ENCODE measurements at regions not wholly inside any gene's neighbourhood (a gene's known extent, or its start where the extent isn't known, plus 50 kb on each side); places are given as distances from the start of the nearest gene placed in this dataset.

- H3K4me3 ChIP-seq (ENCODE audit: insufficient read length, low read depth) = no peak overlapping the region
- no peak overlapping the region for H3K9ac ChIP-seq (ENCODE audit: insufficient read length, low read depth)
- H3K27me3 ChIP-seq (ENCODE audit: insufficient read depth, insufficient read length) = no peaks in the 10 kb centered on the region
- H3K9me3 ChIP-seq (ENCODE audit: insufficient read depth, low read length) = no peaks in the 10 kb centered on the region
- H3K4me1 ChIP-seq (ENCODE audit: insufficient read depth, insufficient read length) = no peaks in the 10 kb centered on the region
- TF ChIP-seq SUZ12 (IDR thresholded peaks at IDR 0.05; ENCODE audit: extremely low read depth, insufficient read depth, insufficient read length) = no peak
- TF ChIP-seq YY1 (IDR thresholded peaks at IDR 0.05; ENCODE audit: insufficient read depth, insufficient read length) = no peak
- TF ChIP-seq ZNF274 (IDR thresholded peaks at IDR 0.05; ENCODE audit: low read depth, low read length) = no peak
- no peak for DNase-seq (ENCODE audit: low read depth, low spot score)
- no peaks in the 10 kb centered on the region for H3K36me3 ChIP-seq (ENCODE audit: insufficient read depth, insufficient read length, low read length)
Measured at GRCh38 chr5:26482076-26482809, 556.1 kb downstream of the CDH9 start.

DNA sequence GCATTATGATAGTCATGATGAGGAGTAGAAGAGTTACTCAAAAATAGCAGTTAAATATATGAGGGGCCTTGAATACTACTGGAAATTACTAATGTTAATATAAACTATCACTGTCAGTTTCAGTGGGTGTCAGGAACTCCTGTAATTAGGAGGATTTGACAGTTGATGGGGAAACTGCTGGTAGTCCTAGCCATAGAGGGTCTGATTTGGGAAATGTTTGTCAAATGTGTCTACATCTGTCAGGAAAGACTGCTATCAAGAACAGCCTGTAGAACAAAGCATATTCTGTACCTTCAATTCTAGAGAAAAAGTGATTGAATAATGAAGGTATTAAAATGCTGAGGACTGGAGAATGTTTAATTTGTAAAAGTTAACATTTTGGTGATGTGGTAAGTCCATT, 567.9 kb downstream of the CDH9 start:
- H3K9me3 ChIP-seq (ENCODE audit: insufficient read depth, low read length) = no peaks in the 10 kb centered on the region
- H3K9ac ChIP-seq (ENCODE audit: insufficient read length, low read depth) = no peak overlapping the region
- no peaks in the 10 kb centered on the region for H3K36me3 ChIP-seq (ENCODE audit: insufficient read depth, insufficient read length, low read length)
- no peaks in the 10 kb centered on the region for H3K4me1 ChIP-seq (ENCODE audit: insufficient read depth, insufficient read length)
- no peak overlapping the region for H3K4me3 ChIP-seq (ENCODE audit: insufficient read length, low read depth)
- no peaks in the 10 kb centered on the region for H3K27me3 ChIP-seq (ENCODE audit: insufficient read depth, insufficient read length)
- no peak for TF ChIP-seq YY1 (IDR thresholded peaks at IDR 0.05; ENCODE audit: insufficient read depth, insufficient read length)
- TF ChIP-seq ZNF274 (IDR thresholded peaks at IDR 0.05; ENCODE audit: low read depth, low read length) = no peak
- no peak for TF ChIP-seq SUZ12 (IDR thresholded peaks at IDR 0.05; ENCODE audit: extremely low read depth, insufficient read depth, insufficient read length)
- no peak for DNase-seq (ENCODE audit: low read depth, low spot score)

GRCh38 chr5:26439121-26439520, 599.3 kb downstream of the CDH9 start:
- no peak overlapping the region for H3K4me3 ChIP-seq (ENCODE audit: insufficient read length, low read depth)
- no peak for TF ChIP-seq SUZ12 (IDR thresholded peaks at IDR 0.05; ENCODE audit: extremely low read depth, insufficient read depth, insufficient read length)
- DNase-seq (ENCODE audit: low read depth, low spot score) = no peak
- H3K4me1 ChIP-seq (ENCODE audit: insufficient read depth, insufficient read length) = no peaks in the 10 kb centered on the region
- H3K36me3 ChIP-seq (ENCODE audit: insufficient read depth, insufficient read length, low read length) = no peaks in the 10 kb centered on the region
- H3K9me3 ChIP-seq (ENCODE audit: insufficient read depth, low read length) = no peaks in the 10 kb centered on the region
- H3K27me3 ChIP-seq (ENCODE audit: insufficient read depth, insufficient read length) = no peaks in the 10 kb centered on the region
- no peak overlapping the region for H3K9ac ChIP-seq (ENCODE audit: insufficient read length, low read depth)

- Histone ChIP-seq H3K4me1 (ENCODE audit: insufficient read depth, insufficient read length) (no peaks in the 10 kb centered on the region), H3K36me3 (ENCODE audit: insufficient read depth, insufficient read length, low read length) (no peaks in the 10 kb centered on the region), H3K4me3 (ENCODE audit: insufficient read length, low read depth) (no peak overlapping the region), H3K9me3 (ENCODE audit: insufficient read depth, low read length) (no peaks in the 10 kb centered on the region), H3K9ac (ENCODE audit: insufficient read length, low read depth) (no peak overlapping the region), H3K27me3 (ENCODE audit: insufficient read depth, insufficient read length) (no peaks in the 10 kb centered on the region)
- TF ChIP-seq YY1 (IDR thresholded peaks at IDR 0.05; ENCODE audit: insufficient read depth, insufficient read length) = no peak
- TF ChIP-seq SUZ12 (IDR thresholded peaks at IDR 0.05; ENCODE audit: extremely low read depth, insufficient read depth, insufficient read length) = no peak
- no peak for TF ChIP-seq ZNF274 (IDR thresholded peaks at IDR 0.05; ENCODE audit: low read depth, low read length)
- DNase-seq (ENCODE audit: low read depth, low spot score) = no peak
Measured at GRCh38 chr5:26434688-26435087, 603.7 kb downstream of the CDH9 start.

DNA sequence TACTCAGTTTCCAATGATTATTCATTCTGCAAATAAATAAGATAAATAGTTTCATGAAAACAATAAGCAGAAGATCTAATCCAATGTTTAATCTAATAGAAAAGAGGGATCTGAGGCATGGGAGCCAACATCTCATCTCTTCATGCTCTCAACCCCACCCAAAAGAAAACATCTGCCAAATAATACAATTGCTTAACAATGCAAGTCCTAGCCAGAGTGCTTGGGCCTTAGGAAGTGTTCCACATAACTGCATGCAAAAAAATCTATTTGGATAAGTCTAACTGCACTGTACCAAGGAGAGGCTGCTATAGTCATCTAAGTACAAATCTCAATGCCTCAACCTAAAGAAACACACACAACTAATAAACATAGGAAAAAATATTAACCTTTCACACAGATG, 606.0 kb downstream of the CDH9 start:
- DNase-seq (ENCODE audit: low read depth, low spot score) = no peak
- Histone ChIP-seq H3K4me1 (ENCODE audit: insufficient read depth, insufficient read length) (no peaks in the 10 kb centered on the region), H3K4me3 (ENCODE audit: insufficient read length, low read depth) (no peak overlapping the region), H3K9ac (ENCODE audit: insufficient read length, low read depth) (no peak overlapping the region), H3K36me3 (ENCODE audit: insufficient read depth, insufficient read length, low read length) (no peaks in the 10 kb centered on the region), H3K27me3 (ENCODE audit: insufficient read depth, insufficient read length) (no peaks in the 10 kb centered on the region), H3K9me3 (ENCODE audit: insufficient read depth, low read length) (no peaks in the 10 kb centered on the region)
- TF ChIP-seq YY1 (IDR thresholded peaks at IDR 0.05; ENCODE audit: insufficient read depth, insufficient read length) = no peak

DNA sequence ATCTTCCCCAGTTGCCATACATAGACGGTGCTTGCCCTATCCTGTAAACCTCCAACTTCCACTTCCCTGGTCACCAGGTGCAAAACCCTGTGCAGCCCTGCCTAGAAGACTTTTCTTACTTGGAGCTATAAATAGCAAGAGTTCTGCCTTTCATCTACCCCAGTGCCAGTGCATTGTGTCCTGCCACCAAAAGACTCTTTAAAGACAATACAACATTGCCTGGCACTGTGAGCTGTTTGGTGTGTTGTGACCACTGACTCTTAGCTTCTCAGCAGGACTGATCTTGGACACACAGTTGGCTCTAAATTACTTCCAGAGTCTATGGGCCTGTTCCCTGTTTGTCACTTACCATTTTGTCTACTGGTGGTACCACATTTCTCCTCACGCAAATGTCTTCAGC, 608.1 kb downstream of the CDH9 start:
- TF ChIP-seq SUZ12 (IDR thresholded peaks at IDR 0.05; ENCODE audit: extremely low read depth, insufficient read depth, insufficient read length) (no peak), ZNF274 (IDR thresholded peaks at IDR 0.05; ENCODE audit: low read depth, low read length) (no peak), YY1 (IDR thresholded peaks at IDR 0.05; ENCODE audit: insufficient read depth, insufficient read length) (no peak)

DNA sequence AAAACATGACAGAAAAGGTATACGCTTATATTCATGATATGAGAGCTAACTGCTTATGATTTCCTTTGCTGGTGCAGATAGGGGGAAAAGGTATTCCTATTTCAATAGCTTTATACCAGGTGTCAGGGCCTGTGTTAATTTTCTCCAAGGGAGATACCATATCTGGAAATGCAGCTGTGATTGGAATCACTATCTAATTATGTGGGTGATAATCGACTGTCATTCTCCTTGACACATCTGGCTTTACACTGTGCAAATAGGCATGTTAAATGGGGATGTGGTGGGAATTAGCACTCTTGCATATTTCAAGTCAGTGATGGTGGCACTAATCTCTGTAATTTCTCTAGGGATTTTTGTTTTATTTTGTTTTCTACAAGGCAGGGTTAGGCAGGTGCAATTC, 611.1 kb downstream of the CDH9 start:
- DNase-seq (ENCODE audit: low read depth, low spot score) = no peak
- Histone ChIP-seq H3K4me1 (ENCODE audit: insufficient read depth, insufficient read length) (no peaks in the 10 kb centered on the region), H3K9me3 (ENCODE audit: insufficient read depth, low read length) (no peaks in the 10 kb centered on the region), H3K4me3 (ENCODE audit: insufficient read length, low read depth) (no peak overlapping the region), H3K27me3 (ENCODE audit: insufficient read depth, insufficient read length) (no peaks in the 10 kb centered on the region), H3K9ac (ENCODE audit: insufficient read length, low read depth) (no peak overlapping the region), H3K36me3 (ENCODE audit: insufficient read depth, insufficient read length, low read length) (no peaks in the 10 kb centered on the region)
- TF ChIP-seq YY1 (IDR thresholded peaks at IDR 0.05; ENCODE audit: insufficient read depth, insufficient read length) (no peak), SUZ12 (IDR thresholded peaks at IDR 0.05; ENCODE audit: extremely low read depth, insufficient read depth, insufficient read length) (no peak), ZNF274 (IDR thresholded peaks at IDR 0.05; ENCODE audit: low read depth, low read length) (no peak)

More for the DNA sequence above, 608.1 kb downstream of the CDH9 start:
- Histone ChIP-seq H3K27me3 (ENCODE audit: insufficient read depth, insufficient read length) (no peaks in the 10 kb centered on the region), H3K9me3 (ENCODE audit: insufficient read depth, low read length) (no peaks in the 10 kb centered on the region), H3K4me3 (ENCODE audit: insufficient read length, low read depth) (no peak overlapping the region), H3K9ac (ENCODE audit: insufficient read length, low read depth) (no peak overlapping the region), H3K4me1 (ENCODE audit: insufficient read depth, insufficient read length) (no peaks in the 10 kb centered on the region), H3K36me3 (ENCODE audit: insufficient read depth, insufficient read length, low read length) (no peaks in the 10 kb centered on the region)
- DNase-seq (ENCODE audit: low read depth, low spot score) = no peak

Data from NT2/D1 (cell line).